ENCODE measurements at regions not wholly inside any gene's neighbourhood (a gene's known extent, or its start where the extent isn't known, plus 50 kb on each side); places are given as distances from the start of the nearest gene placed in this dataset.

DNA sequence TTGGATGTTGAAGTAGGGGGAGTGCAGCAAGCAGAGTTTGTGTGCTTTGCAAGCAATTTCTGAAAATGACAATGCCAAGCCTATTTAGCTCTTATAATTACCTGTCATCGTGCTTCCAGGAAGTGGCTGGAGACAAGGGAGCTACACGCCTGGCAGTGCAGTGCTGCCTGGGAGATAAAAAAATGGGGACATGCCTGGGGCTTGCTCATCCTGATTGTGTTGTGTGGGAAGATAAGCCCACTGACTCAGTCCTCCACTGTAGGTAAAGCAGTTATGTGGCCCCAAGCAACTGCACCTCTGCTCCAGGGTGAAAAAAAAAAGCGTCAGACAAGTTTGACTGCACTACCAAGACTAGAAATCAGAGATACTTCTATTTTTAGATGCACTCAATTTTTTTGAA is 396.9 kb upstream of the NXPH2 start:
- TF ChIP-seq TEAD4 (IDR thresholded peaks at IDR 0.05): no peak
- TF ChIP-seq ZBTB7A (IDR thresholded peaks at IDR 0.05; ENCODE audit: low read depth): no peak
- TF ChIP-seq CREB1 (IDR thresholded peaks at IDR 0.05; ENCODE audit: low read depth): no peak
- TF ChIP-seq TCF12 (IDR thresholded peaks at IDR 0.05; ENCODE audit: low read depth): no peak
- TF ChIP-seq, protein P1, sequence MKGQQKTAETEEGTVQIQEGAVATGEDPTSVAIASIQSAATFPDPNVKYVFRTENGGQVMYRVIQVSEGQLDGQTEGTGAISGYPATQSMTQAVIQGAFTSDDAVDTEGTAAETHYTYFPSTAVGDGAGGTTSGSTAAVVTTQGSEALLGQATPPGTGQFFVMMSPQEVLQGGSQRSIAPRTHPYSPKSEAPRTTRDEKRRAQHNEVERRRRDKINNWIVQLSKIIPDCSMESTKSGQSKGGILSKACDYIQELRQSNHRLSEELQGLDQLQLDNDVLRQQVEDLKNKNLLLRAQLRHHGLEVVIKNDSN (IDR thresholded peaks at IDR 0.05): no peak
- TF ChIP-seq YY1 (IDR thresholded peaks at IDR 0.05; ENCODE audit: low read depth): no peak
- no peak for TF ChIP-seq CEBPB (IDR thresholded peaks at IDR 0.05)
- TF ChIP-seq RAD21 (IDR thresholded peaks at IDR 0.05; ENCODE audit: low read depth): no peak
- no peak for TF ChIP-seq EGR1 (IDR thresholded peaks at IDR 0.05)
- no peak for TF ChIP-seq EP300 (IDR thresholded peaks at IDR 0.05; ENCODE audit: borderline replicate concordance)
- no peak for TF ChIP-seq FOXM1 (IDR thresholded peaks at IDR 0.05; ENCODE audit: borderline replicate concordance, low read depth)

DNA sequence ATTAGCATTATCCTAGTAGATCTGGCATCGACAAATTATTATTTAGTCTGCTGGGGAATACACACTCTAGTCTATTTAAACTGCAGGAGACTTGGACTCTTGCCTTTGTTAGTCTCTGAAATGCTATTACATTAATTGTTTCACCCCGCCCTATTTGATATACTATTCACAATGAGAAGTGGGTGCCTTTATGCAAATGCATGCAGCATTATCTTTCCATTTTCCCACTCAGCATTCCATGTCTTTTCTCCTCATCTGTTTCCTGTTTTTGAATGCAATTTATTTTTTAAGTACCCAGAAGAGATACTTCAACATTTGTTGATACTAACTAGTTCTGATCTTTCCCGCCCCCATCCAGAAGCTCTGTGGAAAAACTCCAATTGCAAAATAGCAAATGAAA is 395.3 kb upstream of the NXPH2 start:
- TF ChIP-seq TCF12 (IDR thresholded peaks at IDR 0.05; ENCODE audit: low read depth) (no peak), CEBPB (IDR thresholded peaks at IDR 0.05) (no peak), EP300 (IDR thresholded peaks at IDR 0.05; ENCODE audit: borderline replicate concordance) (no peak), RAD21 (IDR thresholded peaks at IDR 0.05; ENCODE audit: low read depth) (no peak), TAF1 (IDR thresholded peaks at IDR 0.05; ENCODE audit: low read depth) (no peak), TEAD4 (IDR thresholded peaks at IDR 0.05) (no peak), CREB1 (IDR thresholded peaks at IDR 0.05; ENCODE audit: low read depth) (no peak), FOXM1 (IDR thresholded peaks at IDR 0.05; ENCODE audit: borderline replicate concordance, low read depth) (no peak), ZBTB7A (IDR thresholded peaks at IDR 0.05; ENCODE audit: low read depth) (no peak)
- TF ChIP-seq, protein P2, sequence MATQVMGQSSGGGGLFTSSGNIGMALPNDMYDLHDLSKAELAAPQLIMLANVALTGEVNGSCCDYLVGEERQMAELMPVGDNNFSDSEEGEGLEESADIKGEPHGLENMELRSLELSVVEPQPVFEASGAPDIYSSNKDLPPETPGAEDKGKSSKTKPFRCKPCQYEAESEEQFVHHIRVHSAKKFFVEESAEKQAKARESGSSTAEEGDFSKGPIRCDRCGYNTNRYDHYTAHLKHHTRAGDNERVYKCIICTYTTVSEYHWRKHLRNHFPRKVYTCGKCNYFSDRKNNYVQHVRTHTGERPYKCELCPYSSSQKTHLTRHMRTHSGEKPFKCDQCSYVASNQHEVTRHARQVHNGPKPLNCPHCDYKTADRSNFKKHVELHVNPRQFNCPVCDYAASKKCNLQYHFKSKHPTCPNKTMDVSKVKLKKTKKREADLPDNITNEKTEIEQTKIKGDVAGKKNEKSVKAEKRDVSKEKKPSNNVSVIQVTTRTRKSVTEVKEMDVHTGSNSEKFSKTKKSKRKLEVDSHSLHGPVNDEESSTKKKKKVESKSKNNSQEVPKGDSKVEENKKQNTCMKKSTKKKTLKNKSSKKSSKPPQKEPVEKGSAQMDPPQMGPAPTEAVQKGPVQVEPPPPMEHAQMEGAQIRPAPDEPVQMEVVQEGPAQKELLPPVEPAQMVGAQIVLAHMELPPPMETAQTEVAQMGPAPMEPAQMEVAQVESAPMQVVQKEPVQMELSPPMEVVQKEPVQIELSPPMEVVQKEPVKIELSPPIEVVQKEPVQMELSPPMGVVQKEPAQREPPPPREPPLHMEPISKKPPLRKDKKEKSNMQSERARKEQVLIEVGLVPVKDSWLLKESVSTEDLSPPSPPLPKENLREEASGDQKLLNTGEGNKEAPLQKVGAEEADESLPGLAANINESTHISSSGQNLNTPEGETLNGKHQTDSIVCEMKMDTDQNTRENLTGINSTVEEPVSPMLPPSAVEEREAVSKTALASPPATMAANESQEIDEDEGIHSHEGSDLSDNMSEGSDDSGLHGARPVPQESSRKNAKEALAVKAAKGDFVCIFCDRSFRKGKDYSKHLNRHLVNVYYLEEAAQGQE (IDR thresholded peaks at IDR 0.05; ENCODE audit: low read depth): no peak
- TF ChIP-seq, protein P1 (IDR thresholded peaks at IDR 0.05): no peak
- TF ChIP-seq, protein P3, sequence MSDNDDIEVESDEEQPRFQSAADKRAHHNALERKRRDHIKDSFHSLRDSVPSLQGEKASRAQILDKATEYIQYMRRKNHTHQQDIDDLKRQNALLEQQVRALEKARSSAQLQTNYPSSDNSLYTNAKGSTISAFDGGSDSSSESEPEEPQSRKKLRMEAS (IDR thresholded peaks at IDR 0.05): no peak

DNA sequence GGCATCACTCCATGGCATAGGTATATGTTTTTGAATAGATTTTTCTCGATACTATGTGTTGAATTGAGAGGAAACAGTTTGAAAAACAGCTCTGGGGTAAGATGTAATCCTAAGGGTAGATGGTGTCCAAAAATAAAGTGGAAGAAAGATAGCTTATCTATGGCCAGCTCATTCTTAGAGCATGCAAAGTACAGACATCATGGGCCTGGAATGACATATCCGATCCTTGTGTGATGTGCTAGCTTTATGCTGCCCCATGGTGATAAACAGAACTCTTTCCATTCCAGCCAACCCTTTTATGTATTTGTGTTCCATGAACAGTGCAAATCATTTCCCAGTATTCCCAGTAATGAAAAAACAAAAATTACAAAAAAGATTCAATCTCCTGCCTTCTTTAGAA is 390.2 kb upstream of the NXPH2 start:
- TF ChIP-seq EP300 (IDR thresholded peaks at IDR 0.05; ENCODE audit: borderline replicate concordance) (no peak), FOXM1 (IDR thresholded peaks at IDR 0.05; ENCODE audit: borderline replicate concordance, low read depth) (no peak), CREB1 (IDR thresholded peaks at IDR 0.05; ENCODE audit: low read depth) (no peak)
- TF ChIP-seq, protein P3 (IDR thresholded peaks at IDR 0.05): no peak

DNA sequence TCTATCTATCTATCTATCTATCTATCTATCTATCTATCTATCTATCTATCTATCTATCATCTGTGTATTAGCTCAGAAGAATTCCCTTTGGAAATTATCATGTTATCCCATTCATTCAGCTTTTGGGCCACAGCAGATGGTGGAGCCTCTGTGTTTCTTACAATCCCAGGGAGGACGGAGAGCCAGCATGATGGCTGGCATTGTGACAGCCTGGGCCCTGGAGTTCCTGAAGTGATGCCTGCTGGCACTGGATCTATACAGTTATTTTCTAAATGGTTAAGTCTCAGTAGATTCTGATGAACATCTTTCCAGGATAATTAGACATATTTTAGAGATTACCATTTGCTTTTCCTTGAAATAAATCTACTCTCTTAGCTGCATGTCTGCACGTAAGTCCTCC is 385.4 kb upstream of the NXPH2 start:
- TF ChIP-seq RAD21 (IDR thresholded peaks at IDR 0.05; ENCODE audit: low read depth): no peak
- TF ChIP-seq CREB1 (IDR thresholded peaks at IDR 0.05; ENCODE audit: low read depth): no peak
- TF ChIP-seq TCF12 (IDR thresholded peaks at IDR 0.05; ENCODE audit: low read depth): no peak
- TF ChIP-seq, protein P3 (IDR thresholded peaks at IDR 0.05): no peak
- TF ChIP-seq TEAD4 (IDR thresholded peaks at IDR 0.05): no peak
- TF ChIP-seq EP300 (IDR thresholded peaks at IDR 0.05; ENCODE audit: borderline replicate concordance): no peak
- no peak for TF ChIP-seq NFIC (IDR thresholded peaks at IDR 0.05)
- no peak for TF ChIP-seq CEBPB (IDR thresholded peaks at IDR 0.05)
- TF ChIP-seq, protein P2 (IDR thresholded peaks at IDR 0.05; ENCODE audit: low read depth): no peak
- TF ChIP-seq FOXM1 (IDR thresholded peaks at IDR 0.05; ENCODE audit: borderline replicate concordance, low read depth): no peak
- no peak for TF ChIP-seq TAF1 (IDR thresholded peaks at IDR 0.05; ENCODE audit: low read depth)
- no peak for TF ChIP-seq YY1 (IDR thresholded peaks at IDR 0.05; ENCODE audit: low read depth)
- no peak for TF ChIP-seq ZBTB7A (IDR thresholded peaks at IDR 0.05; ENCODE audit: low read depth)
- TF ChIP-seq, protein P1 (IDR thresholded peaks at IDR 0.05): no peak
- TF ChIP-seq EGR1 (IDR thresholded peaks at IDR 0.05): no peak

DNA sequence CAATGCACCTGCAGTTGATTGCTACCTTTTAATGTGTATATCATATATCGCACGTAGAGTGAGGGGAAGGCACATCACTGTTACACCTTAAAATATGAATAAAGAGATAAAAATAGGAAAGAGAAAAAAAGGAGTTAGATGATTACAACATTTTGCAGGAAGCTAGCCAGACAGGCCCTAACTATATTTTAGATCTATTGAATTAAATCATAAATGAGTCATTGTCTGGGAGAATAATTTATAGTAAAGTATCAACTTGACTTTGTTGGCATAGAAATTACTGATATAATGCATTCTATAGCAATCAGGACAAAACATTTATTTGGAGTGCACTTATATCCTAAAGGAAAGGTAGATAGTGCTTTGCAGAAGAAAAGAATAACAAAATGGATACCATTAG is 384.9 kb upstream of the NXPH2 start:
- no peak for TF ChIP-seq CREB1 (IDR thresholded peaks at IDR 0.05; ENCODE audit: low read depth)
- no peak for TF ChIP-seq EGR1 (IDR thresholded peaks at IDR 0.05)
- no peak for TF ChIP-seq ZBTB7A (IDR thresholded peaks at IDR 0.05; ENCODE audit: low read depth)

DNA sequence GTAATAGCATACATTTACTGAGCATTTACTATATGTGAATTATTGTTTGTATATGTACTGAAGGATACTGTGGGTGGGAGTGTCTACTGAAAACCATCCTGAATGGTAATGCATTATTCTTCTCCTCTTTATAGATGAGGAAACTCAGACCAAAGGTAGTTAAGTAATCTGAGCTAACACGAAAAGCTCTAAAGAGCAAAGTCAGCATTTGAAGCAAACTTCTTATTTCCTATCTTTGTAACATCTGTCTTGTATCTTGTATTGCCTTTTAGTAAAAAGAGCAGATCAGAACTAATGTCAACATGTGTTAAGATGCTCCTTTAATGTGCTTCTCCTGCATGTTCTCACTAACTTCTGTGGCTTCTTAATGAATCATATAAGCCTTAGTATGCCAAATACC is 382.8 kb upstream of the NXPH2 start:
- TF ChIP-seq NFIC (IDR thresholded peaks at IDR 0.05): no peak
- TF ChIP-seq YY1 (IDR thresholded peaks at IDR 0.05; ENCODE audit: low read depth): no peak
- TF ChIP-seq TCF12 (IDR thresholded peaks at IDR 0.05; ENCODE audit: low read depth): no peak
- TF ChIP-seq ZBTB7A (IDR thresholded peaks at IDR 0.05; ENCODE audit: low read depth): no peak
- TF ChIP-seq, protein P2 (IDR thresholded peaks at IDR 0.05; ENCODE audit: low read depth): no peak
- TF ChIP-seq EP300 (IDR thresholded peaks at IDR 0.05; ENCODE audit: borderline replicate concordance): no peak
- no peak for TF ChIP-seq EGR1 (IDR thresholded peaks at IDR 0.05)
- TF ChIP-seq CEBPB (IDR thresholded peaks at IDR 0.05): no peak
- TF ChIP-seq, protein P1 (IDR thresholded peaks at IDR 0.05): no peak
- TF ChIP-seq TAF1 (IDR thresholded peaks at IDR 0.05; ENCODE audit: low read depth): no peak
- no peak for TF ChIP-seq TEAD4 (IDR thresholded peaks at IDR 0.05)

Measured in Ishikawa (cell line).